Body of pancreas (tissue), 4 donors: ENCODE measurements at regions not wholly inside any gene's neighbourhood (a gene's known extent, or its start where the extent isn't known, plus 50 kb on each side); places are given as distances from the start of the nearest gene placed in this dataset.

Experiments used
- ATAC-seq: fragments of 150-250 bp; one replicate; pipeline ENCODE4 v1.9.1; 2016
- DNase-seq, 4 donors: peaks; one replicate each; pipeline ENCODE4 v3.0.0-alpha.2; 2019
- H3K27ac ChIP-seq, 4 donors: fragments of 200-600 bp; sonication (generic); 1 replicate in 3 of 4; 2 replicates in 1 of 4; pipeline versions ENCODE4 v1.5.1 to v1.6.1; 2016 to 2019; ENCODE audit warnings: mild to moderate bottlenecking in 1 of 4, mixed read lengths in 1 of 4, moderate library complexity in 1 of 4
- H3K27me3 ChIP-seq, 2 donors: fragments of 200-600 bp; sonication (generic); one replicate each; pipeline ENCODE4 v1.6.0; 2016; ENCODE audit warnings: mild to moderate bottlenecking in 1 of 2
- H3K36me3 ChIP-seq, 2 donors: fragments of 200-600 bp; sonication (generic); replicated peaks in 1 of 2; 2 replicates each; pipeline ENCODE4 v1.5.1; 2016; ENCODE audit warnings: low read depth in 2 of 2; ENCODE audit not compliant: insufficient read depth in 1 of 2
- H3K4me1 ChIP-seq: fragments of 200-600 bp; sonication (generic); one replicate; pipeline ENCODE4 v1.6.0; 2016
- H3K4me3 ChIP-seq, 2 donors: fragments of 200-600 bp; sonication (generic); 1 replicate in 1 of 2; 2 replicates in 1 of 2; pipeline ENCODE4 v1.5.1; 2016 to 2019
- H3K9me3 ChIP-seq, 3 donors: fragments of 200-600 bp; sonication (generic); 1 replicate in 2 of 3; 2 replicates in 1 of 3; pipeline ENCODE4 v1.5.1; 2016
- POLR2A ChIP-seq, 3 donors: fragments of 450-650 bp; IDR thresholded peaks; one replicate each; pipeline ENCODE4 v1.6.1; 2016; ENCODE audit warnings: antibody characterized with exemption in 3 of 3, mild to moderate bottlenecking in 2 of 3
- WGBS, 2 donors: methylation state at CpG; one replicate each; pipeline ENCODE4 v1.1.5; 2017; 5-methylcytosine and 5-hydroxymethylcytosine counted together
- intact Hi-C: fragments of 100-400 bp; cut with DNase I; formaldehyde crosslinking; loops from one replicate; pipeline ENCODE4 v1.15.1; 2023
- TF ChIP-seq, protein P1 (sequence below), 7 experiments: fragments of 450-650 bp in 4 of 7; fragments of 200-600 bp in 3 of 7; sonication (generic) in 3 of 7; IDR thresholded peaks; one replicate each; pipeline ENCODE4 v1.5.1; 2016 to 2019; ENCODE audit warnings: antibody characterized with exemption in 7 of 7

DNA sequence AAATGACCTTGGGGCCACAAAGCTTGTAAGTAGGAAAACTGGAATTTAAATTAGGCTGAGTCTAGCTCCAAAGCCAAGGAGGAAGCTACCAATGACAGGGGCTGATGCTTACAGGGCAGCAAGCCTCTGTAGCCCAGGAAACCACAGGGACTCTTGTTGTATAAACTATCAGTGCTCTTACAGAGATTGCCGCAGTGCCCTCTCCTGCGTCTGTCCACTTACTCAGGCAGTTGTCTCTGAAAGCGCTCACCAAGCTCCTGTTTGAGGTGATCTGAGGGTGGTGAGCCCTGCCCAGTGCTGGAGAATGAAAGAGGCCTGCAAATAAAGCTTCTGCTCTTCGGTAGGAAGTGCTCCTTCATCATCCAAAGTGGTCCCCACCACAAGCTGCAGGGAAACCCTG is 498.8 kb downstream of the ARHGEF28 start:
- H3K27ac ChIP-seq = no peak overlapping the region
- no peak for DNase-seq
- no peaks in the 10 kb centered on the region for H3K27me3 ChIP-seq
- intact Hi-C loops = no loop called here
- no peak for ATAC-seq
- H3K4me3 ChIP-seq = no peak overlapping the region
- no peaks in the 10 kb centered on the region for H3K36me3 ChIP-seq
- H3K4me1 ChIP-seq = peaks cover 9% of the 10 kb centered on the region
- H3K9me3 ChIP-seq = no peaks in the 10 kb centered on the region
- WGBS, 2 donors = 91 to 94% methylated on average over 4 of the region's 4 CpGs
- TF ChIP-seq, protein P1, sequence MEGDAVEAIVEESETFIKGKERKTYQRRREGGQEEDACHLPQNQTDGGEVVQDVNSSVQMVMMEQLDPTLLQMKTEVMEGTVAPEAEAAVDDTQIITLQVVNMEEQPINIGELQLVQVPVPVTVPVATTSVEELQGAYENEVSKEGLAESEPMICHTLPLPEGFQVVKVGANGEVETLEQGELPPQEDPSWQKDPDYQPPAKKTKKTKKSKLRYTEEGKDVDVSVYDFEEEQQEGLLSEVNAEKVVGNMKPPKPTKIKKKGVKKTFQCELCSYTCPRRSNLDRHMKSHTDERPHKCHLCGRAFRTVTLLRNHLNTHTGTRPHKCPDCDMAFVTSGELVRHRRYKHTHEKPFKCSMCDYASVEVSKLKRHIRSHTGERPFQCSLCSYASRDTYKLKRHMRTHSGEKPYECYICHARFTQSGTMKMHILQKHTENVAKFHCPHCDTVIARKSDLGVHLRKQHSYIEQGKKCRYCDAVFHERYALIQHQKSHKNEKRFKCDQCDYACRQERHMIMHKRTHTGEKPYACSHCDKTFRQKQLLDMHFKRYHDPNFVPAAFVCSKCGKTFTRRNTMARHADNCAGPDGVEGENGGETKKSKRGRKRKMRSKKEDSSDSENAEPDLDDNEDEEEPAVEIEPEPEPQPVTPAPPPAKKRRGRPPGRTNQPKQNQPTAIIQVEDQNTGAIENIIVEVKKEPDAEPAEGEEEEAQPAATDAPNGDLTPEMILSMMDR (IDR thresholded peaks at IDR 0.05) = no peak
- TF ChIP-seq POLR2A (IDR thresholded peaks at IDR 0.05) = no peak

DNA sequence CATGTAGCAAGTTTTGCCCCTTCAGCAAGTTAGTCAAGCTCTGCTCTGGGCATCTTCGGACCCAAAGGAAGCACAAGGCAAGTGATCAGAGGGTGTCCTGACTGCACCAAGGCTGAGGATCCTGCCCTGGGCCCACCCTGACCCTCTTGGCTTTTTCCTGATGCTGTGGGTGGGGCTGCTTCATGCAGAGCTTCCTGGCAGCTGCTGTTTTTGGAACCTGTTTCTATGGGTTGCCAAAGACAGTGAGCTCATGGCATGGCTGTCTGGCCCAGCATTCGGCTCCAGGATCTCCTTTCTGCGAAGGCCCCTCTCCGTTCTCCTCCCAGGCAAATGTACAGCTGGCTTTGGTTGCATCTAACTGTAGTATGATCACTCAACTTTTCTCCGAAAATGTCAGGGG is 497.9 kb downstream of the ARHGEF28 start:
- intact Hi-C loops = no loop called here
- TF ChIP-seq POLR2A (IDR thresholded peaks at IDR 0.05) = no peak
- TF ChIP-seq, protein P1 (IDR thresholded peaks at IDR 0.05) = no peak
- no peak for DNase-seq
- 83 to 87% methylated on average over 4 to 5 of the region's 5 CpGs for WGBS, 2 donors
- H3K4me1 ChIP-seq = peaks cover 9% of the 10 kb centered on the region
- no peak overlapping the region for H3K4me3 ChIP-seq
- H3K36me3 ChIP-seq = no peaks in the 10 kb centered on the region
- H3K9me3 ChIP-seq = no peaks in the 10 kb centered on the region
- no peaks in the 10 kb centered on the region for H3K27me3 ChIP-seq
- ATAC-seq = no peak
- H3K27ac ChIP-seq = no peak overlapping the region

DNA sequence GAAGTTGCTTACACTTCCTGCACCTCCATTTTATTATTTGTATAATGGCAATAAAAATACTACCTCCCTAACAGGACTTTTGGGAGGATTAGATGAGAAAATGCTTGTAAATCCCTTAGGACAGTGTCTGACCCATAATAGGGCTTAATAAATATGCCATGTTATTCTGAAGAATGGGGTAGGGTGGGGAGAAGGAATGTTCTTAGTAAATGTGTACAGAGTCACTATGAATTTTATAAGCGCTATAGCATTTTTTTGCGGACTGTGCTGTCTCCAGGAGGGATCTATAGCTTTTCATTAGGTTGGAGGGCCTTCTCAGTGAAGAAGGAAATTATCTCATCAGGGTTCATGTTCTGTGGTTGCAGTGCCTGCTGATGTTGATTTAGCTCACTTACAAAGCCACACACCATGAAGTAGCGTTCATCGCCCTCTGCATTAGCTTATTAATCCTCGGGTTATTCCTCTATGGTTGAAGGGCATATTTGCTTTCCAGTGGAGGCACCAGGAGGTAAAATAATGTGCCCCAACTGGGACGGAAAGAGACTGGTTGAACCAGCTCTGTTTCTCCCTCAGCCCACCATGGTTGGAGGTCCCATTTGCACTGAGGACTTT is 497.1 kb downstream of the ARHGEF28 start:
- Histone ChIP-seq H3K27me3 (no peaks in the 10 kb centered on the region), H3K9me3 (no peaks in the 10 kb centered on the region), H3K36me3 (no peaks in the 10 kb centered on the region), H3K4me1 (peaks cover 8% of the 10 kb centered on the region), H3K27ac (no peak overlapping the region), H3K4me3 (no peak overlapping the region)
- intact Hi-C loops = no loop called here
- DNase-seq (no peak), ATAC-seq (no peak)
- TF ChIP-seq POLR2A (IDR thresholded peaks at IDR 0.05) = no peak
- TF ChIP-seq, protein P1 (IDR thresholded peaks at IDR 0.05) = no peak
- 63 to 75% methylated on average over 6 of the region's 6 CpGs for WGBS, 2 donors

DNA sequence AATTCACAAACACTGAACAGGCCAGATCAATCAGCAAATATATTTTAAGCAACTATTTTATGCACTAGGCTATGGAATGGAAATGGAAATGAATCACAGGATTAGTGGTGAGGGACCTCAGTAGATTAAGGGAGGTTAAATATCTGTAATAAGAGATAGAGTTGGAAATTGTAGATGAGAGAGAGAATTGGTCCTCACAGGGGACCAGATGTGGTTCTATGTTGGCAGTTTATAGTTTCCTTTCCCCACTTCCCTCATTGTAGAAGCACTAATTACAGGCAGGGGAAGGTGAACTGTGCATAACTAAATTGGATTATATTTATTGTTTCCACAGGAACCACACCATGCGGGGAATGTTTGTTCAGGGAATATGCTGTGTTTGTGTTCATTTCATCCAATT is 496.2 kb downstream of the ARHGEF28 start:
- Histone ChIP-seq H3K4me3 (no peak overlapping the region), H3K4me1 (no peaks in the 10 kb centered on the region), H3K9me3 (no peaks in the 10 kb centered on the region), H3K27ac (no peak overlapping the region), H3K27me3 (no peaks in the 10 kb centered on the region), H3K36me3 (no peaks in the 10 kb centered on the region)
- no peak for DNase-seq
- intact Hi-C loops = no loop called here
- 76 to 84% methylated on average over 1 of the region's 1 CpG for WGBS, 2 donors
- no peak for TF ChIP-seq POLR2A (IDR thresholded peaks at IDR 0.05)
- TF ChIP-seq, protein P1 (IDR thresholded peaks at IDR 0.05) = no peak
- no peak for ATAC-seq

DNA sequence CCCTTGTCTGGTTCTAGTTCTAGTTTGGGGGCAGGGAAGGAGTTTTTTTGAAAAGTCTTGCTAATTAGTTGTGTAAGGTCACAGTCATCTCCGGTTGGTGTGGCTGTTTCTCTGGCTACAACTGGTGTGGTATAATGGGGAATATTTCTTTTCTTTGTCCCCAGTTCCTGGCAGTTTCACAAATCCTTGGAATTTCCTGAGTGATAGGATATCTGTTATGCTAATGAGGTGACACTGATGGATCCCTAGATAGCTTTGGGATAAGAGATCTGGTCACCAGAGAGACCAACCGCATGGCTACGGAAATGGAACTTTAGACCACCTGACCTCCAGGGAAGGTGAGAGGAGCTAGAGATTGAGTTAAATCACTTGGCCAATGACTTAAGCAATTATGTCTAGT is 494.6 kb downstream of the ARHGEF28 start:
- DNase-seq = no peak
- Histone ChIP-seq H3K9me3 (no peaks in the 10 kb centered on the region), H3K27me3 (no peaks in the 10 kb centered on the region), H3K36me3 (no peaks in the 10 kb centered on the region), H3K27ac (no peak overlapping the region), H3K4me1 (no peaks in the 10 kb centered on the region), H3K4me3 (no peak overlapping the region)
- TF ChIP-seq, protein P1 (IDR thresholded peaks at IDR 0.05) = no peak
- no peak for TF ChIP-seq POLR2A (IDR thresholded peaks at IDR 0.05)
- intact Hi-C loops = no loop called here
- 93 to 98% methylated on average over 3 of the region's 3 CpGs for WGBS, 2 donors
- ATAC-seq = no peak
